HEK293T (cell line): ENCODE measurements at regions not wholly inside any gene's neighbourhood (a gene's known extent, or its start where the extent isn't known, plus 50 kb on each side); places are given as distances from the start of the nearest gene placed in this dataset.

Experiments
- ARNT ChIP-seq: fragments of 450-650 bp; IDR thresholded peaks from 2 replicates; pipeline ENCODE4 v1.6.1; 2017; ENCODE audit warnings: mild to moderate bottlenecking
- BHLHE40 ChIP-seq: fragments of 450-650 bp; IDR thresholded peaks from 2 replicates; pipeline ENCODE4 v1.6.1; 2016; ENCODE audit warnings: mild to moderate bottlenecking, moderate library complexity, borderline replicate concordance
- ELF4 ChIP-seq: fragments of 450-650 bp; IDR thresholded peaks from 2 replicates; pipeline ENCODE4 v1.6.1; 2017; ENCODE audit warnings: antibody characterized with exemption
- FOXK2 ChIP-seq: fragments of 450-650 bp; IDR thresholded peaks from 2 replicates; pipeline ENCODE4 v1.6.1; 2016; ENCODE audit warnings: mild to moderate bottlenecking
- FOXM1 ChIP-seq: fragments of 450-650 bp; IDR thresholded peaks from 2 replicates; pipeline ENCODE4 v1.6.1; 2017; ENCODE audit warnings: mild to moderate bottlenecking, borderline replicate concordance
- NFRKB ChIP-seq: fragments of 450-650 bp; IDR thresholded peaks from 2 replicates; pipeline ENCODE4 v1.6.1; 2016; ENCODE audit warnings: mild to moderate bottlenecking, moderate library complexity
- SP1 ChIP-seq: fragments of 450-650 bp; IDR thresholded peaks from 2 replicates; pipeline ENCODE4 v1.6.1; 2017
- SUZ12 ChIP-seq: fragments of 450-650 bp; IDR thresholded peaks from 2 replicates; pipeline ENCODE4 v1.6.1; 2016; ENCODE audit warnings: mild to moderate bottlenecking
- TARDBP ChIP-seq: fragments of 450-650 bp; IDR thresholded peaks from 2 replicates; pipeline ENCODE4 v1.6.1; 2016
- ZNF384 ChIP-seq: fragments of 450-650 bp; IDR thresholded peaks from 2 replicates; pipeline ENCODE4 v1.6.1; 2016

DNA sequence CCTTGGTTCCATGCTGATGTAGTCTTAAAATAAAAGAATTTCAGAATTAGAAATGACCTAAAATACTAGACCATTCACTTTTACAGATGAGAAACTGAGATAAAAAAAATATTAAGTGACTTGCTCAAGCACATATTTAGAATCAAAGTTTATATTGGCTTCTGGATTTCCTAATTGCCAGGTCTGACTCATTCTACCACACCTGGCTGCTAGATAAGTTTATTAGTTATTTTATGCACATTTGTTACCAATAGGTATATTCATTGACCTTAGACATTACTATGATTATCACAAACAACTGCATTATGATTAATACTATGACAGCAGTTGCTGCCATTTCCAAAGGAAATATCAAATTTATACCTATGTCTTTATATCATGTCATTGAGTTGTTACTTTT, 497.5 kb downstream of the RWDD3 start:
- TF ChIP-seq SUZ12 (no peak), FOXM1 (no peak), ARNT (no peak), SP1 (no peak), NFRKB (no peak), FOXK2 (no peak), TARDBP (no peak), ZNF384 (no peak), BHLHE40 (no peak), ELF4 (no peak)
